HG03521 (cell line): ENCODE measurements at regions not wholly inside any gene's neighbourhood (a gene's known extent, or its start where the extent isn't known, plus 50 kb on each side); places are given as distances from the start of the nearest gene placed in this dataset.

Source experiments
- ATAC-seq: cut with Tn5 transposase; IDR thresholded peaks from one replicate; pipeline ENCODE4 v1.9.1; 2021; ENCODE audit warnings: mild to moderate bottlenecking, moderate library complexity; ENCODE audit not compliant: unreplicated experiment

DNA sequence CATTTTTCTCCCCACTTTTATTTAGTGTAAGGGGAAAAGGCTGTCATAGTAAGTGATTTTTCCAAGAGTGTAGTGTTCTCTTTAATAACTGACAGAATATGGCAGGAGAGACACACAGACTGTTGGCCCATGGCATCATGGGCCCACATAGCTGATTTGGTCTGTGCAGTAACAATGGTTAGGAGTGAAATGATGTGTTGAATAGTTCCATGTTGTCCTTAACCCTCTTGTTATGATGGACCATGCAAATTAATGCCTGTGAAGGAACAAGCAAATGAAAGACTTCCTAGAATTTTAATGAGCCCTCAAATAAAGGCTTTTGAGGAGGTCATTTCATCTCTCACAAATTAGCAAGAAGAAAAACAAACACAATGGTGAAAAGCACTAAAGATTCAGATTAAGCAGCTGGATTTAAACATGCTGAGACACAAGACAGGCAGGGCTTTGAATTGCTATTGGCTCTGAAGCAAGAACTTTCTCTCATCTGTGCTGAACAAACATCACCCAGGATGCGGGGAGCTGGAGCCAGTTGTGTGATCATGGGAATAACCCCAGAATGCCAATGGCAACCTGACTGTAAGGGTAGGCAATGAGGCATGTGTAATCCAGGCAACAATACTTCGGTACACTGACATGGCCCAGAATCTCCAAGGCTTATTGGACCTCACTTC lies 136.7 kb upstream of the VEPH1 start:
- no peak for ATAC-seq

- ATAC-seq = no peak
These were observed 134.7 kb upstream of the VEPH1 start for GRCh38 chr3:157637866-157638265.

GRCh38 chr3:157633241-157633640 lies 130.0 kb upstream of the VEPH1 start:
- no peak for ATAC-seq

- no peak for ATAC-seq
These were observed 128.9 kb upstream of the VEPH1 start for GRCh38 chr3:157632075-157632474.

DNA sequence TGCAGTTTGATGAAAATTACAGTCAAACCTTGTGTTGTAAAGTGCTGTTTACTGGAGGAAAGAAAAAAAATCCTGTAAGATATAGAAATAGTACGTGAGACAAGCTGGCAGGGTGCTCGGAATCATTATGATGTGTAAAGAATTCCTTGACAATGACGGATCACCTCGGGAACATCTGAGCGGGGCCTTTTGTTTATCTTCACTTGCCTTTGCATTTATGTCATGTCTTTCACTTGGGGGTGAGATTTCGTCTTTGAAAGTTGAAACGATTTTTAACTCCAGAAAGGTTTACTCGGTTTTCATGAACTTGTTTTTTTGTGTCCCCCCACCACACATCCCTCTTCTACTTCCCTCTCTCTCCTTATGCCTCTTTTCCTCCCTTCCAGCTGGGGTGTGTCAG lies 128.3 kb upstream of the VEPH1 start:
- ATAC-seq = no peak

DNA sequence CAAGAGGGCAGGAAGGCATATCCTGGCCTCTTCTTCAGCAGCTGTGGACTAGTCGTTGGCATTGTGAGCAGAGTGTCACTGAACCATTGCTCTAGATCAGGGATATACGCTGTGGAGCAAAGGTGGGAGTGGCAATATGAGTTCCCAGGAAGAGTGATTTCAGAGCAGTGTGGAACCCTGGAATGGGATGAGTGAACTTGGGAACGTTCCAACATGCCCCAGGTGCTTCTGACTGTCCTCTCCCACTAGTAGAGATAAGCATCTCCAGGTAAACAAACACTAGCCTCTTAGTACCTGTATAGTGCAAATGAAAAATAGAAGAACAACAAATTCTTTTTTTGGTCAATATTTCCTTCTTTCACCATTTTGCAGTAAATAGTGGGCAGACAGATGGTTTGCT lies 123.6 kb upstream of the VEPH1 start:
- no peak for ATAC-seq

DNA sequence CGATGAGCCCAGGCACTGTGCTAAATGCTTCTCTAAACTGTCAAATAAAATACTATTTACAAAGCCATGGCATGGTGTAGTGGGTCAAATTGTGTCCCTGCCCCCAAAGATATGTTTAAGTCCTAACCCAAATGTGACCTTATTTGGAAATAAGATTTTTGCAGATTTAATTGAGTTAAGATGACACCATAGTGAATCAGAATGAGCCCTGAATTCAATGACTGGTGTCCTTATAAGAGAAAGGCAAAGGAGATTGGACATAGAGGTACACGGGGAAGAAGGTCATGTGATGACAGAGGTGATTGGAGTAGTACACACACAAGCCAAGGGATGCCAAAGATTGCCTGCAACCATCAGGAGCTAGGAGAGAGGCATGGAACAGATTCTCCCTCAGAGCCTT lies 121.6 kb upstream of the VEPH1 start:
- no peak for ATAC-seq

DNA sequence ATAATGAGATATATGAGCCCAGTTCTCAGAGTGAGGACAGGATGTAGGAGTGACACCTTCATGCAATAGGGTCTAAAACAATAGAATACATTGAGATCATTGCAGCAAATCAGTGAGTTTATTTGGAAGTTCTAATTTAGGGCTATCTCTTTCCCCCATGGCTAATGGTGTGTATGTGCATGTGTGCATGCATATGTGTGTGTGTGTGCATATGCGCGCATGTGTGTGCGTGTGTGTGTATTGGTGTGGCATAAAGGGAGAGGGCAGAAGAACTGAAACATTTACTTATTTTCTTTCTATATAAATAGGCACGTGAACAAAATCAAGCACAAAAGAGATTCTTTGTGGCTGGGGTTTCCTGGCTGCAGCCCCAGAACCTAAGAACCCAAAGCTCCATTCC lies 115.7 kb upstream of the VEPH1 start:
- no peak for ATAC-seq

DNA sequence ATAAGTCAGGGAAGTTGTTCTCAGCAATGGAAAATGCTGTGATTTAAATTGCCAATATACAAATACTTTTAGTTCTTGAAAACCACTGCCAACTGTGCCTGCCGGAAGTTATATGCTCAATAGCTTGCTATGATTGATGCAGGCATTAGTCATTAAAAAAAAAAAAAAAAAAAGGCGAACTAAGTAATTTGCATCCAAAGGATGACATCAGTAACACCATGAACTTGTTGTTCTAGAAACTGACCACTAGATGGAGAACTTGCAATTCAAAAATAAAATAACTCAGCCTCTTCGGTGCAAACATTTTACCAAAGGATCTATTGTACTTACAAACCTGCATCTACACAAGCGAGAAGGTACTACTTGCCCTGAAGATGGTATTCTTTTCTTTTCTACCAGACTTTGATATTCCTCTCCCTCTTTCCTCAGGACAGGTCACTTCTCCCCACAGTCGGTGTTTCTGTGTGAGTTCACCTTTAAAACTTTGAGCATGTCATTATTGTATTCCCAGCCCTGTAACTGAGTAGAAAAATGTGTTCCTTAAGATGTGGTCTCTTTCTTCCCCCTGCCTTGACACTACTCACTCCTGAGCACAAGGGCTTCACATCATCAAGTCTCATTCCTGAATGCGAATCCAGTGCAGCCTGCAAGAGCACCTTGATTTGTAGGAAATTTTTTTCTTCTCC lies 115.0 kb upstream of the VEPH1 start:
- ATAC-seq = peak; percentile 80

GRCh38 chr3:157614896-157615295 lies 111.7 kb upstream of the VEPH1 start:
- ATAC-seq = no peak

DNA sequence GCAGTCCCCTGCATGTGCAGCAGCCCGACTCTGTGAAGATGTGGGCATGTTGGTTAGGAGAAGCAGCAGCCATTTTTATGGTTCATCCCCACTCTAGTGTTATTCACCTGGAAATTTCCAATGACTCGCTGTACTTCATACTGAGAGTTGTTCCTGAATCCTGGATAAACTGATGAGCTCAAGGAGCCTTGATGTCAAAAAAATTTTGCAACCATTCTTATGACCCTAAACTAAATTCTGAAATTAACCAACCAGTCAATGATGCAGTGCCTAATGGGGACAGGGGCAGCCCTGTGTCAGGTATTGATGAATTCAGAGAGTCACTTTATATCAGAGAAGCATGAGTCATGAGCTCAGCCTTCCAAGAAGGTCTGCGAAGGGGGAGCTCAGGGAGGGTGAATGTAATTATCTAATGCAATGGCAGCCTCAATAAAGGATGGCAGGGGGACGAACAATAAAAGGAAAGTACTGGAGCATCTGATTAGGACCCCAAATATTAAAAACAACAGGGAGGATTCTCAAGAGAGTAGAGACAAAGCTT lies 108.4 kb upstream of the VEPH1 start:
- no peak for ATAC-seq

DNA sequence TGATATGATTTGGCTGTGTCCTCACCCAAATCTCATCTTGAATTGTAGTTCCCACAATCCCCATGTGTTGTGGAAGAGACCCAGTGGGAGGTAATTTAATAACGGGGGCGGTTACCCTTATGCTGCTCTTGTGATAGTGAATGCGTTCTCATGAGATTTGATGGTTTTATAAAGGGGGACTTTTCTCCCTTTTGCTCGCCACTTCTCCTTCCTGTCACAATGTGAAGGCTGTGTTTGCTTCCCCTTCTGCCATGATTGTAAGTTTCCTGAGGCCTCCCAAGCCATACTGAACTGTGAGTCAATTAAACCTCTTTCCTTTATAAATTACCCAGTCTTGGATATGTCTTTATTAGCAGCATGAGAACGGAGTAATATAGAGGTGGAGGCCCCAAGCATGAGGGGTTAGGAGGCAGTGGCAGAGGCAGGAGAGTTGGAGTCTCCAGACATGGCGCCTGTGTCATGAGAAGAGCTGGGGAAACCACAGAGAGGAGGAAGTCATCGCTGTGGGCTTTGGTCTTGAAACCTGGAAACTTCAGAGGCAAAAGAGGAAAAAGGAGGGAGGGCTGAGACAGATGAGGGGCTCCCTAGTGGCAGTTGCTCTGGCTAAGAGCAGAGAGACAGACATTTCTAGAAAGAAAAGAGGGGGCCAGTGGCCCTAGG lies 107.8 kb upstream of the VEPH1 start:
- no peak for ATAC-seq

GRCh38 chr3:157607826-157608405 lies 104.7 kb upstream of the VEPH1 start:
- ATAC-seq = no peak

DNA sequence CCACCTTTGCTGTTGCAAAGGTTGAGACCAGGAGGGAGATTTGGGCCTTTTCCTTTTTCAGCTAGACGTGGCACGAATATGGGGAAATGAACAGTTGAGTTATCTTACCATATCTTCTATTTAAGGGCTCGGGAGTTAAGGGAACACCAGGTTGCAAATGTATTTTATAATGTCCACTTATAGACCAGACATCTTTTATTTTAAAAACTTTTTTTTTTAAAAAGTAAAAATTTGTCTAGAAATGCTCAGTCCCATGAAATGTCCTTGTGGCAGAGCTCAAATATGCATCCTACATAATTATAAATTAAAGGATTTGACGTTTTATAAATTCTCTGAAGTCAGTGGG lies 103.6 kb upstream of the VEPH1 start:
- ATAC-seq = no peak

DNA sequence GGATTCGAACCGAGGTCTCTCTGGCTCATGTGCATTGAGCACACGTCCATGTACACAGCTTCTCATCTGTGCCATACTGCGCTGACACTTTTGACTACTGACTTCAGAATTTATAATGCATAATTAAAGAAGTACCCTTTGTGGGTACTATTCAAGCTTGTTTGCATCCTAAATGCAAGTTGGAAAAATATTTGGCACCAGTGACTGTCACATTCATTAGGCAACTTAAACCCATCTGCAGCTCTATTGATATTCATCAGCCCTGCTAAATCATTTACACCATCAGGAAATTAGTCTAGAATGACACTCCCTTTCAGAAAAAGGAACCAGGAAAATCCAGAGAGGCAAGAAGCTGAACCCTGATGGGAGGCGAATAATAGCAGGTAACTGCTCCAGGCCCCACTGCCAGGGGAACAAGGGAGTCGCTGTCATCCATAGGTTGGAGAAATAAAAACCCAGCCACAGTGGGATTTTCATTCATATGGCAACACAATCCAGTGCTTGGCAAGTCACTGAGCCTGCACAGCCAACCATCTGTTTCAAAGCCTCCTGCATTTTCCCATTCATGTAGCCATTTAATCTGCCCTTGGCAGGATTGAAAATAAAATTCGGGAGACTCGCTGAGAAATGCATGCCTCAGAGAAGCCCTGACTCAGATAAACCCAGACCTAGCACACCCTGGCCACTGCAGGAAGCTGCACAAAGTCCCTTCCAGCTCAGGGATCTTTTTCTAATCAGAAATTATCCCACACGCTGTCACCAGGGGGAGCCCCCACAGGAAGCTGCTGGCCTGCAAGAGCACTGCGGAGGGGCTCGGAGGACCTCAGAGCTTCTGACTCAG lies 103.0 kb upstream of the VEPH1 start:
- ATAC-seq = peak; percentile 92

DNA sequence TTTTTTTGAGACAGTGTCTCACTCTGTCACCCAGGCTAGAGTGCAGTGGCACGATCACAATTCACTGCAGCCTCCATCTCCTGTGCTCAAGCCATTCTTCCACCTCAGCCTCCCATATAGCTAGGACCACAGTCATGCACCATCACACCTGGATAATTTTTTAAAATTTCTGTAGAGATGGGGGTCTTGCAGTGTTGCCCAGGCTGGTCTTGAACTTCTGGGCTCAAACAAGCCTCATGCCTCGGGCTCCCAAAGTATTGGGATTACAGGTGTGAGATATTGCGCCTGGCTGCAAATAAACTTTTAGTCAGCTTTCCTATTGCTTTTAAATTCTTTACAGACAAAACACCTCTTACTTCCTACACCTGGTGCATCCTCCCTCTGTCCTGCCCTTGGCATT lies 102.1 kb upstream of the VEPH1 start:
- no peak for ATAC-seq

GRCh38 chr3:157602424-157602823 lies 99.2 kb upstream of the VEPH1 start:
- no peak for ATAC-seq

DNA sequence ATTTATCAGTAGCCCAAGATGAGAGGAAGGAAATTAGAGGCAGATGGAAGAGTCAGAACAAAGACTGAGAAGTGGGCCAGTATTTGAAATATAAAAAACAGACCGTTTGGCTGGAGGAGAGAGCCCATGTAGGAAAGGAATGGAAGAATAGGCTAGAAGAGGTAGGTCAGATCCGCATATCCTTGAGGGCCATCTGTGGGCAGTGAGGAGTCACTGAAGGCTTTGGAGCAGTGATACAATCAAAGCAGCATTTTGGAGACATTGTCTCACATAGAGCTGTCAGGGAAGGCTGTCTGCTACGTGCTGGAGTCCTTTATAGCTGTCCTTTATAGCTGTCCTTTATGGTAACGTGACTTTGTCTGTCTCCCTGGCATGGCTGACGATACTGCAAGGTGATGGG lies 92.0 kb upstream of the VEPH1 start:
- no peak for ATAC-seq

DNA sequence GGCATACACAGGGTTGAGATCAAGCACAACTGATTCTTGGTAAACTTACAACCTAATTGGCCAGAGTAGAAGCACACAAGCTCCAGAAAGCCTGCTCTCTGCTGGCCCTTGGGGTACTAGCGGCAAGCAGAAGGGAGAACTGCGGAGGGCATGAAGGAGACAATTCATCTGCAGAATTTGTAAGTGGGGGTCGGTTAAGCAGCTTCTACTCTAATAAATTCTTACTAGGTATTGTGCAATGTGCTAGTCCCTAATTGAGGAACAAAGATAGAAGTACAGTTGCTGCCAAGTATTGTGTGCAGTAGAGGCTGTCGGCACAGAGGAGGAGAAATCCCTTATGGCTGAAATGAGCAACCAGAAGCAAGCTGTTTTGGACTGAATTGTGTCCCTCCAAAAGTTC lies 91.2 kb upstream of the VEPH1 start:
- no peak for ATAC-seq

DNA sequence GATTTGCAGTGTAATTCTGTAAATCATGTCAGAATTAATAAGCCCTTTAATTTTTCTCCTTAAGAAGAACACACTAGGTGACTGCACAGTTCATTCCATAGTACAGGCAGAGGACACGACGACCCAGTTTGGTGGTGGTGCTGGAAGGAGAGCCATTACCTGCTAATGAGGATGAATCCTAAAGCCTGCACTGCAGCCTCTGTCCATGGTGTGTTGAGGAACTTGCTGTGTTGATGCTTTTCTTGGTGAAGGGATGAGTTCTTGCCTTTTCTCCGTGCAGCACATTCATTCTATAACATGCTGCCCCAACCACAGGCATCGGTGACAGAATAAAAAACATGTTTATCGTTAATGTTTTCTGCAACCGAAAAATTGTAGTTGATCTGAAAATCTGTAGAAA lies 89.6 kb upstream of the VEPH1 start:
- ATAC-seq = no peak

- ATAC-seq = no peak
These were observed 87.1 kb upstream of the VEPH1 start for GRCh38 chr3:157590273-157590672.
